ENCODE measurements at regions not wholly inside any gene's neighbourhood (a gene's known extent, or its start where the extent isn't known, plus 50 kb on each side); places are given as distances from the start of the nearest gene placed in this dataset.
A peak's percentile ranks its signal among the peaks of the same experiment; 100 is the strongest.
"Not testable (repeated sequence)": the region's sequence is repeated elsewhere in the genome, so short reads cannot be mapped to it uniquely, and the experiment has no call there.

DNA sequence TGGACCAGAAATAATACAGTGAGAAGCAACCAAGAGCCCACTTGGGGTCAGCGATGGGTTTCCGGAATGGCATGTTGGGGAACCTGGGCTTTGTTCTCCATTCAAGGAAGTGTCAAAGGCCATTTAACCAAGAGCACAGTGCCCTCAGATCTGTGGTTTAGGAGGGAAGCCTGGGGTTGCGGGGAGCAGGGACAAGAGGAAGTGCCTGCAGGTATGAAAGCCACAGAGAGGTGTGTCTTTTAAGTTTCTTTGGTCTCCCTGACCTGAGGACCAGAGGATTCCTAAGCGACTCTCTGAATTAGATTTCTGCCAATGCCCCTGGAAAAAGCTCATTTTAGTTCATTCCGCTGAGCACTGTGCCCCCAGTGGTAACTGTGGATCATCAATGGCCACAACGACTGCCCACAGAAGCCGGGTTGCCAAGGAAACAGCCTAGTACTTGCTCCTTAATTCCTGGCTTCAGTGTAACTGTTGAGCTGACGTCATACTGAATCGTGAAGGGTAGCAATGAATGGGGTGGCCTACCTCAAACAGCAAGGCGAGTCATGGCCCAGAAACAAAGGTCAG lies 107.3 kb upstream of the SPIN1 start:
- no peak for DNase-seq

GRCh38 chr9:88278036-88278435 lies 110.2 kb upstream of the SPIN1 start:
- DNase-seq = no peak

GRCh38 chr9:88274078-88274477 lies 114.2 kb upstream of the SPIN1 start:
- no peak for DNase-seq

DNA sequence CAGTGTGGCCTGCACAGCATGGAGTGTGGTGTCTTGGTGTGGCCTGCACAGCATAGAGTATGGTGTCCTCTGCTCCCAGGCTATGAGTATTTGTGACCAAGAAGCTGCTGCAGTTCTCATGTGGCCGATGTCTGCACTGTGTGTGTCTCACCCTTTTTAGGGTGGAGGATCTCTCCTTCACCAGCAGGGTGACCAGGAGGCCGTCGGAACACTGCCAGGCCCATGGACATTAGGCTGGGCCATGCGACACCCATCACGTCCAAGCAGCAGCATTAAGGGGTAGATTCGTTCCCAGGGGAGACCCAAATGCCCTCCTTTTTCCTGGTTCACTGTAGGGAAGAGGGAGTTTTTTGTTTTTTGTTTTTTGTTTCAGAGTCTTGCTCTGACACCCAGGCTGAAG lies 115.3 kb upstream of the SPIN1 start:
- no peak for DNase-seq

GRCh38 chr9:88270413-88270812 lies 117.8 kb upstream of the SPIN1 start:
- no peak for DNase-seq

- DNase-seq = peak; percentile 15
Measured at GRCh38 chr9:88268886-88269285, 119.4 kb upstream of the SPIN1 start.

DNA sequence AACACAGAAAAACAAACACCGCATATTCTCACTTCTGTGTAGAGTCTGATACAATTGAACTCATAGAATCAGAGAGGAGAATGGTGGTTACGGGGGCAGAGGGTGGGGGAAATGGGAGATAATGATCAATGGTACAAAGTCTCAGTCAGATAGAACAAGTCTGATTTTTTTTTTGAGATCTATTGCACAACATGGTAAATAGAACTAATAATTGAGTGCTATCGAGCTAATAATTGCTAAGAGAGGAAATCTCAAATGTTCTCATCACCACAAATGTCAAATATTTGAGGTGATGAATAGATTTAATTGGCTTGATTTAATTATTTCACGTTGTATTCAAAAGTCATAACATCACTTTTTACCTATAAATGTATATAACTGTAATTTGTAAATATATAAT lies 121.0 kb upstream of the SPIN1 start:
- DNase-seq = no peak

DNA sequence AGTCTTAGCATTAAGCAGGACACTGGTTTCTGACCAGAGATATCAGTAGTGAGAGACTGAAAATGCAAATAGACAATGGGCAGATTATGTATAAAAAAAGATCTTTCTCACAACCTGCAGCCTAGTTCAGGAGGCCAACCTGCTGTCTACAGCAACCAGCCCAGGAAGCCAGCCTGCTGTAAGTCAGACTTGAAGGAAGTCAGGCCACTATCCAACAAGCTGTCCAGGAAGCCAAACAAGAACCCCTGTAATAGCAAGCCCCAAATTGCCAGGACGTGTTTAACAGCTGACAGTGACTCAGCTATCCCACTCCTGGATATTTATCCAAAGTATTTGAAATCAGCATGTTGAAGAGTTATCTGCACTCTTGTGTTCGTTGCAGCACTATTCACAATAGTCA lies 121.8 kb upstream of the SPIN1 start:
- no peak for DNase-seq

GRCh38 chr9:88259001-88259400 lies 120.7 kb upstream of the SPATA31C2 start:
- no peak for DNase-seq

DNA sequence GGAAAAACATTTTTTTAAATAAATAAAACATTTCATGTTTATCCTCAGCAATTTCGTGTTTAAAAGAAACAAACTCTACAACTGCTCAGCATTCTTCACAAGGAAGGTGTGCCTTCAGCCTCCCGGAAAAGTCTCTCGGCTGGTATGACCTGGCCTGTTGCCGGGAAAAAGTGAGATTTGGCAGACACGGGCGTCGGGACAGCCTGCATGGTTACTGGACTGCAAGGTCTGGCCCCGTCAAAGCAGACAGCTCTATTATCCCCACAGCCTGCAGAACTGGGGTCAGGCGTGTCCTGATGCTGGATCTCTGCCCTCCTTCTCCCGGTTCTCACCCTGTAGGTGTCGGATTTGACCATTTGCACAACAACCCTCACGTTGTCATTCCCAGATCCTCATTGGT lies 120.3 kb upstream of the SPATA31C2 start:
- no peak for DNase-seq

DNA sequence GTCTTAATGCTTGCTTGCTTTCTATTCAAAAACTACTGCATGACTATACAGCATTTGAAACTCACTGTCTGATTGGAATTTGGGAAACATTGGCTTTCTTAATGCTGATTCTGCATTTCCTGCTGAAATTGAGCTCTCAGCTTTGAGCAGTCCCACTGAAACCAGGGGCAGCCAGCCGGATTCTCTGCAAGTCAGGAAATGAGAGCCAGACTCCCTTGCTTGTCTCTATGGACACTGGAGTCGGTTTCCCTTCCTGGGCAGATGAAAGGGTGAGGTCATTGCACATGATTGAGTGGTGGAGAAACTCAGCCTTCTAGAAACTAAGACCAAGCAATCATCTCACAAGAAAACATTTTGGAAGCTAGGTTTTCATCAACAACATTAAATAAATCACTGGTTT lies 119.7 kb upstream of the SPATA31C2 start:
- peak; percentile 48 for DNase-seq

- no peak for DNase-seq
Measured at GRCh38 chr9:88256216-88256615, 117.9 kb upstream of the SPATA31C2 start.

- DNase-seq = not testable (repeated sequence)
Measured at GRCh38 chr9:88255806-88256205, 117.5 kb upstream of the SPATA31C2 start.

- DNase-seq = no peak
Measured at GRCh38 chr9:88251903-88252302, 113.6 kb upstream of the SPATA31C2 start.

DNA sequence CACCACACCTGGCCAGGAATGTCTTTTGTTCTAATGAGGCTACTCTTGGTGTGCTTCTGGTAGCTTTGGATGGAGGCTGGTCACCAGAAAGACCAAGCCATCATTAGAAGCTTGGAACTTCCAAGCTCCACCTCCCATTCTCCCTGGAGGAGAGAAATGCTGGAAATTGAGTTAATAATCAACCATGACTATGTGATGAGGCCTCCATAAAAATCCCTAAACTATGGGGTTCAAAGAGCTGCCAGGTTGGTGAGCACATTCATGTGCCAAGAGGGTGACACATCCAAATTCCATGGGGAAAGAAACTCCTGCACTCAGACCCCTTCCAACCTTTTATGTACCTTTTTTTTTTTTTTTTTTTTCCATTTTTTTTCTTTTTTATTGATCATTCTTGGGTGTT lies 105.5 kb upstream of the SPATA31C2 start:
- DNase-seq = no peak

- no peak for DNase-seq
Measured at GRCh38 chr9:88242879-88243278, 104.6 kb upstream of the SPATA31C2 start.

- DNase-seq = no peak
Measured at GRCh38 chr9:88237991-88238571, 99.8 kb upstream of the SPATA31C2 start.

DNA sequence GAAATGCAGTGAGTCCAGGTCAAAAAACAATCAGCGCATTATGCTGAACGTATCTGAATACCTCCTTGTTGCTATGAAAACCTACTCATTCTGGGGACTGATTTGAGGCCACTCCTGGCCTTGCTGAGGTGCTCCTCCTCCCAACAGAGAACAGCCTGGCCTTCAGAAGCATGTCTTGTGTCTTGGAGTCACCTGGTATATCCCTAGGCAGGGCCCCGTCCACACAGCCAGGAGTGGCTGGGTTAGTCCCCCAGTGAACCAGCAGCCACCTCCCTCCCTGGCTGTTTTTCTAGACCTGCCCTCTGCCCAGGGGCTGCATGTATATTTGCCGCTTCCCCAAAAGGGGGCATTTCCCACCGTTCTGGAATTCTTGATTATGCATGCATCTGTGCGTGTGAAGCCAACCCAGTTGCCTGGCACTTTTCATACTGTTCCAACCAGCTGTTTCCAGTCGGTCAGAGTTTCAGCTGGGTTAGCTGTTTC lies 99.2 kb upstream of the SPATA31C2 start:
- no peak for DNase-seq

GRCh38 chr9:88236511-88237478 lies 98.5 kb upstream of the SPATA31C2 start:
- DNase-seq = peak; percentile 7

- DNase-seq = no peak
Measured at GRCh38 chr9:88235615-88236014, 97.3 kb upstream of the SPATA31C2 start.

- no peak for DNase-seq
Measured at GRCh38 chr9:88234114-88234513, 95.8 kb upstream of the SPATA31C2 start.

- no peak for DNase-seq
Measured at GRCh38 chr9:88233091-88233490, 94.8 kb upstream of the SPATA31C2 start.

DNA sequence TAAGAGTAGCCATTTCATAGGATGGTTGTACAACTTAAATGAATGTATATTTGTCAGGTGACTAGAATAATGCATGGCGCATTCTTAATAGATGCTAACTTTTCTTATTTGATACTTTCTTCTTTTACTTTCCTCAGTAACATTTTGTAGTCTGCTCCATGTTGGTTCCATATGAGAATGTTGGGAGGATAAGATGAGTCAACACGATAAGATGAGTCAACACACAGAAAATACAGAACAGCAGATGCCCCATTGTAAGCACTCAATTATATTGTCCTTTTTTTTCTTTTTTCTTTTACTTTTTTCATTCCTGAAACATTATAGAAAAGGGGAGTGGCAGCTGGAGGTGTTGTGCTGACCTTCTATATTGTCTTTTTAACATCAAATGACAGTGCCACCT lies 92.3 kb upstream of the SPATA31C2 start:
- no peak for DNase-seq

DNA sequence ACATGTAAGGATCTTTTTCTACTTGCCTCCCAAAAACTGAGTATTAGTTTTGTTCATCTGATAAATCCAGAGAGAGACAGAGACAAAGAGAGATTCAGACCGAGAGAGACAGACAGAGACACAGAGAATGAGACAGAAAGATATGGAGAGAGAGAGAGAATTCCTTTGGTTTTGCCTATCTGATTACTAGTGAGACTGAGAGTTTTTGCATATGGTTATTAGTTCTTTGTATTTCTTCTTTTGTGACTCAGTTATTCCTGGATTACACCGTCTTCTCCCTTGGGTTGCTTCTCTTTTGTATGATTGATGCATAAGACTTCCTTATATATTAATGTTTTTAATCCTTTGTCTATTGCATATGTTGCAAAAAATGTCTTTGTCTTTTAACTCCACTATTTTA lies 91.2 kb upstream of the SPATA31C2 start:
- DNase-seq = no peak
